ENCODE measurements at regions not wholly inside any gene's neighbourhood (a gene's known extent, or its start where the extent isn't known, plus 50 kb on each side); places are given as distances from the start of the nearest gene placed in this dataset.

DNA sequence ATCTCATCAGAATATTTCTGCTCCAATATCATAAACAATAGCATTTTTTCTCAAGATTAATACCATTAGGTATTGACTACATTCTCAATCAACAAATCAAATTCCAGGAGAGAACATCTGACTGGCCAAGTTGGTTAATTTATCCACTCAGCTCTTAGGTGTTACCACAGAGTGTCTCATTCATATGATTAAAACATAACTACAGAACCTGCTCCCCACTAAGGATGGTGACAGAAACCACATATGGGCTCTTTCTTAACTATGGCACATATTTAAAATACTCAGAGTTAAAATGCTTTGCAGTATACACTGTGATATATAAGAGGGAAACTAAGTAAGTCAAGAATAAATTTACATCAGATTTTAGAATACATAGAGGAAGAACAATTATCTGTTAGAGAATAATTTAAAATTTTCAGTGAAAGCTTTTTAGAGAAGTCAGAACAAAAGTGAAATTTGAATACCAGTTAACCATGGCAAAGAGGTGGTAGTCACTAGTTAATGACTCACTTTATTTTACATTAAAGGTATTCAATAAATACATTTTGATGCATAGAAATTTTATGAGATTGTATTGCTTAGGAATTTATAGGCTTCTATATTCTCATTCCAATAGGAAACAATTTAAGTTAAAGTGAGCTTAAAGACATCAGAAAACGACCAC lies 1120.8 kb upstream of the TMEFF2 start:
- ChIA-PET SMC1A (ENCODE audit: uncharacterized antibody, unreplicated experiment) (no interaction called here), POLR2A (no interaction called here), CTCF (no interaction called here), RAD21 (ENCODE audit: unreplicated experiment) (no interaction called here)
- Histone ChIP-seq H3K4me1 (ENCODE audit: control insufficient read depth, insufficient read depth, low read length) (no peaks in the 10 kb centered on the region), H3K27ac (ENCODE audit: control insufficient read depth, insufficient read depth) (no peak overlapping the region), H3K79me2 (ENCODE audit: control insufficient read depth, insufficient read depth, low read length) (no peaks in the 10 kb centered on the region), H3K9ac (ENCODE audit: control insufficient read depth, insufficient read depth, low read length) (no peak overlapping the region), H3K9me3 (replicated peaks; ENCODE audit: control insufficient read depth, insufficient read depth, low read length) (no peaks in the 10 kb centered on the region), H3K4me3 (no peak overlapping the region), H4K20me1 (ENCODE audit: control insufficient read depth, insufficient read depth) (no peaks in the 10 kb centered on the region), H3K4me2 (ENCODE audit: control insufficient read depth, insufficient read depth) (no peak overlapping the region), H3K36me3 (ENCODE audit: control insufficient read depth in 2 of 2, insufficient read depth in 2 of 2, low read length in 1 of 2) (no peaks in the 10 kb centered on the region), H2AFZ (ENCODE audit: control insufficient read depth, low read depth, low read length) (no peak overlapping the region), H3K27me3 (replicated peaks in 1 of 2; ENCODE audit: control insufficient read depth in 2 of 2, insufficient read depth in 2 of 2, low read length in 1 of 2) (no peaks in the 10 kb centered on the region)
- ATAC-seq (peak; percentile 47), FAIRE-seq (no peak), DNase-seq (ENCODE audit: low read depth, low spot score) (no peak)
- in situ Hi-C loops (cut with MboI), result no loop called here
- 7% methylated on average over 1 of the region's 1 CpG for WGBS (ENCODE audit: insufficient coverage, insufficient replicate concordance, low lambda C conversion rate, missing lambda C conversion rate)
- TF ChIP-seq, protein P1, sequence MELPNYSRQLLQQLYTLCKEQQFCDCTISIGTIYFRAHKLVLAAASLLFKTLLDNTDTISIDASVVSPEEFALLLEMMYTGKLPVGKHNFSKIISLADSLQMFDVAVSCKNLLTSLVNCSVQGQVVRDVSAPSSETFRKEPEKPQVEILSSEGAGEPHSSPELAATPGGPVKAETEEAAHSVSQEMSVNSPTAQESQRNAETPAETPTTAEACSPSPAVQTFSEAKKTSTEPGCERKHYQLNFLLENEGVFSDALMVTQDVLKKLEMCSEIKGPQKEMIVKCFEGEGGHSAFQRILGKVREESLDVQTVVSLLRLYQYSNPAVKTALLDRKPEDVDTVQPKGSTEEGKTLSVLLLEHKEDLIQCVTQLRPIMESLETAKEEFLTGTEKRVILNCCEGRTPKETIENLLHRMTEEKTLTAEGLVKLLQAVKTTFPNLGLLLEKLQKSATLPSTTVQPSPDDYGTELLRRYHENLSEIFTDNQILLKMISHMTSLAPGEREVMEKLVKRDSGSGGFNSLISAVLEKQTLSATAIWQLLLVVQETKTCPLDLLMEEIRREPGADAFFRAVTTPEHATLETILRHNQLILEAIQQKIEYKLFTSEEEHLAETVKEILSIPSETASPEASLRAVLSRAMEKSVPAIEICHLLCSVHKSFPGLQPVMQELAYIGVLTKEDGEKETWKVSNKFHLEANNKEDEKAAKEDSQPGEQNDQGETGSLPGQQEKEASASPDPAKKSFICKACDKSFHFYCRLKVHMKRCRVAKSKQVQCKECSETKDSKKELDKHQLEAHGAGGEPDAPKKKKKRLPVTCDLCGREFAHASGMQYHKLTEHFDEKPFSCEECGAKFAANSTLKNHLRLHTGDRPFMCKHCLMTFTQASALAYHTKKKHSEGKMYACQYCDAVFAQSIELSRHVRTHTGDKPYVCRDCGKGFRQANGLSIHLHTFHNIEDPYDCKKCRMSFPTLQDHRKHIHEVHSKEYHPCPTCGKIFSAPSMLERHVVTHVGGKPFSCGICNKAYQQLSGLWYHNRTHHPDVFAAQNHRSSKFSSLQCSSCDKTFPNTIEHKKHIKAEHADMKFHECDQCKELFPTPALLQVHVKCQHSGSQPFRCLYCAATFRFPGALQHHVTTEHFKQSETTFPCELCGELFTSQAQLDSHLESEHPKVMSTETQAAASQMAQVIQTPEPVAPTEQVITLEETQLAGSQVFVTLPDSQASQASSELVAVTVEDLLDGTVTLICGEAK (IDR thresholded peaks at IDR 0.05; ENCODE audit: borderline replicate concordance), result no peak
- TF ChIP-seq MXI1 (IDR thresholded peaks at IDR 0.05; ENCODE audit: low read depth, low read length), result no peak
- TF ChIP-seq ZBED1 (IDR thresholded peaks at IDR 0.05; ENCODE audit: borderline replicate concordance), result no peak
- no peak for TF ChIP-seq GATAD2B (conservative IDR thresholded peaks at IDR 0.05; ENCODE audit: low read depth)
- no peak for TF ChIP-seq PBX3 (IDR thresholded peaks at IDR 0.05; ENCODE audit: insufficient replicate concordance, low read depth, low read length)
- no peak for TF ChIP-seq MTA2 (IDR thresholded peaks at IDR 0.05; ENCODE audit: low read depth)
- no peak for TF ChIP-seq NFIC (IDR thresholded peaks at IDR 0.05; ENCODE audit: low read depth, low read length)
- TF ChIP-seq NRF1 (conservative IDR thresholded peaks at IDR 0.05; ENCODE audit: low read depth, low read length), result no peak
- TF ChIP-seq JUNB (IDR thresholded peaks at IDR 0.05), result no peak
- no peak for TF ChIP-seq FOXM1 (IDR thresholded peaks at IDR 0.05; ENCODE audit: low read depth, low read length)
- TF ChIP-seq DPF2 (IDR thresholded peaks at IDR 0.05), result no peak
- TF ChIP-seq RFX5 (IDR thresholded peaks at IDR 0.05; ENCODE audit: low read depth, low read length), result no peak
- BruUV-seq (replicated peaks), result no TSS peak
- intact Hi-C loops (cut with micrococcal nuclease; ENCODE audit: unreplicated experiment), result no loop called here

Data from GM12878 (cell line).